GM12892 (cell line): ENCODE measurements at regions not wholly inside any gene's neighbourhood (a gene's known extent, or its start where the extent isn't known, plus 50 kb on each side); places are given as distances from the start of the nearest gene placed in this dataset.

Experiments
- POLR2A ChIP-seq: IDR thresholded peaks from 2 replicates; pipeline ENCODE4 v1.6.1; 2011; ENCODE audit warnings: low read depth, low read length, control low read depth
- TAF1 ChIP-seq: IDR thresholded peaks from 2 replicates; pipeline ENCODE4 v1.6.1; 2011; ENCODE audit warnings: low read depth, mild to moderate bottlenecking, control low read depth, low read length, borderline replicate concordance

GRCh38 chr12:128178565-128178964 is 88.4 kb upstream of the TMEM132C start:
- no peak for TF ChIP-seq POLR2A
- no peak for TF ChIP-seq TAF1
